Ishikawa (cell line): ENCODE measurements at regions not wholly inside any gene's neighbourhood (a gene's known extent, or its start where the extent isn't known, plus 50 kb on each side); places are given as distances from the start of the nearest gene placed in this dataset.

ENCODE experiments used
- CEBPB ChIP-seq: IDR thresholded peaks from 2 replicates; pipeline ENCODE4 v1.6.1; 2012
- CREB1 ChIP-seq: IDR thresholded peaks from 2 replicates; pipeline ENCODE4 v1.6.1; 2012; ENCODE audit warnings: low read depth
- EGR1 ChIP-seq: IDR thresholded peaks from 2 replicates; pipeline ENCODE4 v1.6.1; 2012
- EP300 ChIP-seq: IDR thresholded peaks from 2 replicates; pipeline ENCODE4 v1.6.1; 2012; ENCODE audit warnings: borderline replicate concordance
- FOXM1 ChIP-seq: IDR thresholded peaks from 2 replicates; pipeline ENCODE4 v1.6.1; 2012; ENCODE audit warnings: low read depth, borderline replicate concordance
- MAX ChIP-seq: IDR thresholded peaks from 2 replicates; pipeline ENCODE4 v1.6.1; 2012
- NFIC ChIP-seq: IDR thresholded peaks from 2 replicates; pipeline ENCODE4 v1.6.1; 2012
- RAD21 ChIP-seq: IDR thresholded peaks from 2 replicates; pipeline ENCODE4 v1.6.1; 2012; ENCODE audit warnings: low read depth
- REST ChIP-seq: IDR thresholded peaks from 2 replicates; pipeline ENCODE4 v1.6.1; 2012; ENCODE audit warnings: low read depth, mild to moderate bottlenecking
- TAF1 ChIP-seq: IDR thresholded peaks from 2 replicates; pipeline ENCODE4 v1.6.1; 2012; ENCODE audit warnings: low read depth, mild to moderate bottlenecking
- TCF12 ChIP-seq: IDR thresholded peaks from 2 replicates; pipeline ENCODE4 v1.6.1; 2012; ENCODE audit warnings: low read depth
- TEAD4 ChIP-seq: IDR thresholded peaks from 2 replicates; pipeline ENCODE4 v1.6.1; 2012
- USF1 ChIP-seq: IDR thresholded peaks from 2 replicates; pipeline ENCODE4 v1.6.1; 2012
- YY1 ChIP-seq: IDR thresholded peaks from 2 replicates; pipeline ENCODE4 v1.6.1; 2012; ENCODE audit warnings: low read depth
- ZBTB7A ChIP-seq: IDR thresholded peaks from 2 replicates; pipeline ENCODE4 v1.6.1; 2012; ENCODE audit warnings: low read depth

GRCh38 chr18:53639687-53640086 is 584.8 kb downstream of the MBD2 start:
- TF ChIP-seq CREB1 (no peak), MAX (no peak), TCF12 (no peak), TEAD4 (no peak), CEBPB (no peak), YY1 (no peak), EGR1 (no peak), FOXM1 (no peak), EP300 (no peak), TAF1 (no peak), RAD21 (no peak), NFIC (no peak)

GRCh38 chr18:53629337-53629736 is 595.1 kb downstream of the MBD2 start:
- TF ChIP-seq REST (no peak), EGR1 (no peak), ZBTB7A (no peak), USF1 (no peak), RAD21 (no peak), EP300 (no peak), TAF1 (no peak), TEAD4 (no peak), TCF12 (no peak), CEBPB (no peak), MAX (no peak), NFIC (no peak), CREB1 (no peak), YY1 (no peak), FOXM1 (no peak)

- TF ChIP-seq ZBTB7A = no peak
- no peak for TF ChIP-seq CEBPB
- no peak for TF ChIP-seq USF1
- TF ChIP-seq FOXM1 = no peak
- no peak for TF ChIP-seq TEAD4
- no peak for TF ChIP-seq REST
- no peak for TF ChIP-seq RAD21
- no peak for TF ChIP-seq TAF1
- no peak for TF ChIP-seq YY1
- TF ChIP-seq EP300 = no peak
- TF ChIP-seq EGR1 = no peak
- TF ChIP-seq NFIC = no peak
- TF ChIP-seq MAX = no peak
- no peak for TF ChIP-seq TCF12
Observed at GRCh38 chr18:53625997-53626599, 598.4 kb downstream of the MBD2 start.

GRCh38 chr18:53610957-53611356 is 613.5 kb downstream of the MBD2 start:
- TF ChIP-seq RAD21 (no peak), CREB1 (no peak), ZBTB7A (no peak), EGR1 (no peak), TAF1 (no peak)

GRCh38 chr18:53606792-53607191 is 617.7 kb downstream of the MBD2 start:
- no peak for TF ChIP-seq USF1
- no peak for TF ChIP-seq MAX
- TF ChIP-seq TCF12 = no peak
- no peak for TF ChIP-seq ZBTB7A
- no peak for TF ChIP-seq TEAD4
- no peak for TF ChIP-seq RAD21
